Adrenal gland (tissue), 9 donors: ENCODE measurements at regions not wholly inside any gene's neighbourhood (a gene's known extent, or its start where the extent isn't known, plus 50 kb on each side); places are given as distances from the start of the nearest gene placed in this dataset.

Experiments used
- DNase-seq, 7 donors: peaks; one replicate each; pipeline ENCODE4 v3.0.0-alpha.2; 2019 to 2020
- H3K27ac ChIP-seq, 5 donors: fragments of 200-600 bp; sonication (generic) in 4 of 5; 1 replicate in 3 of 5; 2 replicates in 2 of 5; pipeline versions ENCODE4 v1.5.1 to v1.8.0; 2016 to 2020; ENCODE audit warnings: mild to moderate bottlenecking in 1 of 5
- H3K27me3 ChIP-seq: fragments of 200-600 bp; 2 replicates; pipeline ENCODE4 v1.8.0; 2021
- H3K36me3 ChIP-seq, 2 donors: fragments of 200-600 bp; replicated peaks in 1 of 2; 1 replicate in 1 of 2; 2 replicates in 1 of 2; pipeline versions ENCODE4 v1.5.1 to v1.8.0; 2018 to 2022
- H3K4me1 ChIP-seq, 2 donors: fragments of 200-600 bp; replicated peaks in 1 of 2; 1 replicate in 1 of 2; 2 replicates in 1 of 2; pipeline versions ENCODE4 v1.5.1 to v1.8.0; 2018 to 2021
- H3K4me3 ChIP-seq, 4 donors: fragments of 200-600 bp; sonication (generic) in 3 of 4; one replicate each; pipeline ENCODE4 v1.5.1; 2016 to 2018
- H3K9me3 ChIP-seq, 3 donors: fragments of 200-600 bp; sonication (generic) in 1 of 3; replicated peaks in 1 of 3; 1 replicate in 2 of 3; 2 replicates in 1 of 3; pipeline versions ENCODE4 v1.5.1 to v1.8.0; 2016 to 2021
- CTCF ChIP-seq, 6 experiments: fragments of 450-650 bp in 4 of 6; fragments of 200-600 bp in 2 of 6; sonication (generic) in 1 of 6; IDR thresholded peaks; 1 replicate in 5 of 6; 2 replicates in 1 of 6; pipeline versions ENCODE4 v1.5.1 to v1.8.0; 2016 to 2021; ENCODE audit warnings: antibody characterized with exemption in 6 of 6, mild to moderate bottlenecking in 2 of 6, moderate library complexity in 1 of 6
- POLR2A ChIP-seq, 2 donors: fragments of 450-650 bp; IDR thresholded peaks; one replicate each; pipeline ENCODE4 v1.6.1; 2017; ENCODE audit warnings: antibody characterized with exemption in 2 of 2, mild to moderate bottlenecking in 2 of 2, moderate library complexity in 1 of 2
- WGBS, 4 donors: extraction: QIAGEN DNeasy Blood & Tissue Kit in 2 of 4; methylation state at CpG; one replicate each; pipeline versions ENCODE4 v1.1.5 to v1.1.7; 2013 to 2017; 5-methylcytosine and 5-hydroxymethylcytosine counted together
- intact Hi-C, 2 donors: fragments of 100-400 bp; cut with DNase I; formaldehyde crosslinking; loops; one replicate each; pipeline versions ENCODE4 v1.14.1 to v1.15.0; 2022 to 2023
- donor health status: healthy with polysubstance abuse.
- donor health status: Bipolar disorder and iron deficiency.
- donor health status: DM: yes; HTN: yes; CAD: no.
- donor health status: DM: no; HTN: no; CAD: no.
- donor health status: DM: no; HTN: no; CAD: no.

- no peak for TF ChIP-seq CTCF (IDR thresholded peaks at IDR 0.05)
- no peak for TF ChIP-seq POLR2A (IDR thresholded peaks at IDR 0.05)
- 30 to 80% (median 57%) methylated on average over 1 of the region's 1 CpG for WGBS, 4 donors
- intact Hi-C loops = no loop called here
- no peaks in the 10 kb centered on the region for H3K4me1 ChIP-seq
- H3K27me3 ChIP-seq = no peaks in the 10 kb centered on the region
- H3K9me3 ChIP-seq = no peaks in the 10 kb centered on the region
- no peak for DNase-seq
- no peak overlapping the region for H3K4me3 ChIP-seq
- H3K36me3 ChIP-seq = no peaks in the 10 kb centered on the region
- H3K27ac ChIP-seq = no peak overlapping the region
Measured at GRCh38 chr4:160213366-160213765, 1110.5 kb downstream of the RAPGEF2 start.

GRCh38 chr4:160217352-160217751 lies 1114.5 kb downstream of the RAPGEF2 start:
- intact Hi-C loops = no loop called here
- H3K4me3 ChIP-seq = no peak overlapping the region
- H3K27ac ChIP-seq = no peak overlapping the region
- WGBS, 4 donors = 83 to 97% (median 90%) methylated on average over 1 of the region's 1 CpG
- no peak for DNase-seq
- H3K36me3 ChIP-seq = no peaks in the 10 kb centered on the region
- H3K9me3 ChIP-seq = peaks cover 0 to 4% (median 0%) of the 10 kb centered on the region in 3 donors
- TF ChIP-seq POLR2A (IDR thresholded peaks at IDR 0.05) (no peak), CTCF (IDR thresholded peaks at IDR 0.05) (no peak)
- no peaks in the 10 kb centered on the region for H3K4me1 ChIP-seq
- H3K27me3 ChIP-seq = no peaks in the 10 kb centered on the region

GRCh38 chr4:160224049-160224448 lies 1121.2 kb downstream of the RAPGEF2 start:
- WGBS, 4 donors = 60 to 82% (median 71%) methylated on average over 1 to 3 of the region's 3 CpGs
- intact Hi-C loops = no loop called here

GRCh38 chr4:160233141-160233540 lies 1130.3 kb downstream of the RAPGEF2 start:
- no peak for DNase-seq
- H3K36me3 ChIP-seq = no peaks in the 10 kb centered on the region
- H3K27ac ChIP-seq = no peak overlapping the region
- H3K4me1 ChIP-seq = no peaks in the 10 kb centered on the region
- no peaks in the 10 kb centered on the region for H3K27me3 ChIP-seq
- WGBS, 4 donors = 65 to 76% (median 73%) methylated on average over 3 of the region's 3 CpGs
- intact Hi-C loops = no loop called here
- H3K9me3 ChIP-seq = no peaks in the 10 kb centered on the region
- TF ChIP-seq POLR2A (IDR thresholded peaks at IDR 0.05) (no peak), CTCF (IDR thresholded peaks at IDR 0.05) (no peak)
- H3K4me3 ChIP-seq = no peak overlapping the region

More at GRCh38 chr4:160224049-160224448, 1121.2 kb downstream of the RAPGEF2 start:
- Histone ChIP-seq H3K27ac (no peak overlapping the region), H3K27me3 (no peaks in the 10 kb centered on the region), H3K4me1 (no peaks in the 10 kb centered on the region), H3K9me3 (no peaks in the 10 kb centered on the region), H3K36me3 (no peaks in the 10 kb centered on the region), H3K4me3 (no peak overlapping the region)
- no peak for TF ChIP-seq POLR2A (IDR thresholded peaks at IDR 0.05)
- no peak for TF ChIP-seq CTCF (IDR thresholded peaks at IDR 0.05)
- DNase-seq = no peak
